ENCODE measurements at regions not wholly inside any gene's neighbourhood (a gene's known extent, or its start where the extent isn't known, plus 50 kb on each side); places are given as distances from the start of the nearest gene placed in this dataset.
"Not testable (repeated sequence)": the region's sequence is repeated elsewhere in the genome, so short reads cannot be mapped to it uniquely, and the experiment has no call there.

GRCh38 chr21:30023056-30023455 lies 83.3 kb upstream of the GRIK1 start:
- not testable (repeated sequence) for TF ChIP-seq CTCF (conservative IDR thresholded peaks at IDR 0.05; ENCODE audit: low read depth in 2 of 2); POLR2AphosphoS5 (IDR thresholded peaks at IDR 0.05; ENCODE audit: low read depth); EZH2 (IDR thresholded peaks at IDR 0.05; ENCODE audit: low read depth, unreplicated experiment); ETS1 (IDR thresholded peaks at IDR 0.05); EZH2phosphoT487 (IDR thresholded peaks at IDR 0.05; ENCODE audit: unreplicated experiment); ZNF462 (CRISPR knock-in tag; IDR thresholded peaks at IDR 0.05); STAT1 (IDR thresholded peaks at IDR 0.05; ENCODE audit: unreplicated experiment); CREB1 (CRISPR knock-in tag; IDR thresholded peaks at IDR 0.05; ENCODE audit: low read depth); REST (IDR thresholded peaks at IDR 0.05; ENCODE audit: unreplicated experiment)

Data from GM23338 (cell line).